ENCODE measurements at regions not wholly inside any gene's neighbourhood (a gene's known extent, or its start where the extent isn't known, plus 50 kb on each side); places are given as distances from the start of the nearest gene placed in this dataset.

DNA sequence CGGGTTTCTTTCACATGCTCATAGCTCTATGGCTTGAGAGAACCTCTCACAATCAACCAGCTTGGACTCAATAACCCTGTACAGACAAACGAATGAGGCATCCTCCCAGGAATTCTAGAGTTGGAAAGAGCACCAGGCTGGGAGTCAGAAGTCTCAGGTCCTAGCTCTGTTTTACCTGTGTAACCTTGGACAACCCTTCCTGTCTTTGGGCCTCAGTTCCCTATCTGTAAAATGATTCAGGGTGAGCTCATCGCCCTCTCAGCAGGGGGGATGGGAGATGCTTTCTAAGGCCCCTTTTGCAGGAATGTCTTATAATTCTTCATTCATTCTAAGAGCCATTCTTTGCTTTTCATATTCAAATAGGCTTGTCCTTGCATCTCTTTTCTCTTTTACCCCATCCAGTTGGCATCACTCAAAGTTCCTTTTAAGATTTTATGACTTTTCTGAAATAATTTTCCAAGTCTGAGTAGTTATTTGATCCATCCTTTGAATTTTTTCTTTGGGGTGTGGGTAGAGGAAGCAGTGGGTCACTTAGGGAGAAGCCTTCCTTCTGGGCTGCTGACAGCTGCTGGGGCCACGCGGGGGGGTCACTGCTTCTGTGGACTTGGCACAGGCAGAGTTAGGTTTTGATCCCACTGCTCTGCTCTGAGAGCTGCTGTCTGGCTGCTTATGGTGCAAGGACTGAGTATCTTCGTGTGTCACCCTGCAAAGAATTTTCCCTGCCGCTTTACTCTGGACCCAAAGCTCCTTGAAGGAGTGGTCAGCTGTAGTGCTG, 102.7 kb downstream of the UTP18 start:
- TF ChIP-seq, protein P1, sequence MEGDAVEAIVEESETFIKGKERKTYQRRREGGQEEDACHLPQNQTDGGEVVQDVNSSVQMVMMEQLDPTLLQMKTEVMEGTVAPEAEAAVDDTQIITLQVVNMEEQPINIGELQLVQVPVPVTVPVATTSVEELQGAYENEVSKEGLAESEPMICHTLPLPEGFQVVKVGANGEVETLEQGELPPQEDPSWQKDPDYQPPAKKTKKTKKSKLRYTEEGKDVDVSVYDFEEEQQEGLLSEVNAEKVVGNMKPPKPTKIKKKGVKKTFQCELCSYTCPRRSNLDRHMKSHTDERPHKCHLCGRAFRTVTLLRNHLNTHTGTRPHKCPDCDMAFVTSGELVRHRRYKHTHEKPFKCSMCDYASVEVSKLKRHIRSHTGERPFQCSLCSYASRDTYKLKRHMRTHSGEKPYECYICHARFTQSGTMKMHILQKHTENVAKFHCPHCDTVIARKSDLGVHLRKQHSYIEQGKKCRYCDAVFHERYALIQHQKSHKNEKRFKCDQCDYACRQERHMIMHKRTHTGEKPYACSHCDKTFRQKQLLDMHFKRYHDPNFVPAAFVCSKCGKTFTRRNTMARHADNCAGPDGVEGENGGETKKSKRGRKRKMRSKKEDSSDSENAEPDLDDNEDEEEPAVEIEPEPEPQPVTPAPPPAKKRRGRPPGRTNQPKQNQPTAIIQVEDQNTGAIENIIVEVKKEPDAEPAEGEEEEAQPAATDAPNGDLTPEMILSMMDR (IDR thresholded peaks at IDR 0.05; ENCODE audit: insufficient read depth, low read length), result no peak
- TF ChIP-seq POLR2AphosphoS5 (IDR thresholded peaks at IDR 0.05; ENCODE audit: low read depth) (no peak), SPI1 (IDR thresholded peaks at IDR 0.05; ENCODE audit: borderline replicate concordance, low read depth) (no peak)
- TF ChIP-seq, protein P2, sequence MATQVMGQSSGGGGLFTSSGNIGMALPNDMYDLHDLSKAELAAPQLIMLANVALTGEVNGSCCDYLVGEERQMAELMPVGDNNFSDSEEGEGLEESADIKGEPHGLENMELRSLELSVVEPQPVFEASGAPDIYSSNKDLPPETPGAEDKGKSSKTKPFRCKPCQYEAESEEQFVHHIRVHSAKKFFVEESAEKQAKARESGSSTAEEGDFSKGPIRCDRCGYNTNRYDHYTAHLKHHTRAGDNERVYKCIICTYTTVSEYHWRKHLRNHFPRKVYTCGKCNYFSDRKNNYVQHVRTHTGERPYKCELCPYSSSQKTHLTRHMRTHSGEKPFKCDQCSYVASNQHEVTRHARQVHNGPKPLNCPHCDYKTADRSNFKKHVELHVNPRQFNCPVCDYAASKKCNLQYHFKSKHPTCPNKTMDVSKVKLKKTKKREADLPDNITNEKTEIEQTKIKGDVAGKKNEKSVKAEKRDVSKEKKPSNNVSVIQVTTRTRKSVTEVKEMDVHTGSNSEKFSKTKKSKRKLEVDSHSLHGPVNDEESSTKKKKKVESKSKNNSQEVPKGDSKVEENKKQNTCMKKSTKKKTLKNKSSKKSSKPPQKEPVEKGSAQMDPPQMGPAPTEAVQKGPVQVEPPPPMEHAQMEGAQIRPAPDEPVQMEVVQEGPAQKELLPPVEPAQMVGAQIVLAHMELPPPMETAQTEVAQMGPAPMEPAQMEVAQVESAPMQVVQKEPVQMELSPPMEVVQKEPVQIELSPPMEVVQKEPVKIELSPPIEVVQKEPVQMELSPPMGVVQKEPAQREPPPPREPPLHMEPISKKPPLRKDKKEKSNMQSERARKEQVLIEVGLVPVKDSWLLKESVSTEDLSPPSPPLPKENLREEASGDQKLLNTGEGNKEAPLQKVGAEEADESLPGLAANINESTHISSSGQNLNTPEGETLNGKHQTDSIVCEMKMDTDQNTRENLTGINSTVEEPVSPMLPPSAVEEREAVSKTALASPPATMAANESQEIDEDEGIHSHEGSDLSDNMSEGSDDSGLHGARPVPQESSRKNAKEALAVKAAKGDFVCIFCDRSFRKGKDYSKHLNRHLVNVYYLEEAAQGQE (IDR thresholded peaks at IDR 0.05; ENCODE audit: insufficient replicate concordance, low read depth), result no peak
